Neural progenitor cell (in vitro differentiated cells): ENCODE measurements at regions not wholly inside any gene's neighbourhood (a gene's known extent, or its start where the extent isn't known, plus 50 kb on each side); places are given as distances from the start of the nearest gene placed in this dataset.

Experiments used
- DNase-seq: peaks from one replicate; pipeline ENCODE4 v3.0.0-alpha.2; 2016; ENCODE audit warnings: low spot score
- H2AFZ ChIP-seq: fragments of 200-600 bp; sonication (generic); replicated peaks from 2 replicates; pipeline ENCODE4 v1.6.1; 2016; ENCODE audit warnings: antibody characterized with exemption
- H3F3A ChIP-seq: fragments of 200-600 bp; sonication (generic); 2 replicates; pipeline ENCODE4 v1.6.1; 2016; ENCODE audit warnings: antibody characterized with exemption, low read depth
- H3K27ac ChIP-seq: fragments of 200-600 bp; sonication (generic); 2 replicates; pipeline ENCODE4 v1.5.1; 2016; ENCODE audit warnings: mild to moderate bottlenecking
- H3K27me3 ChIP-seq: fragments of 200-600 bp; sonication (generic); 2 replicates; pipeline ENCODE4 v1.6.1; 2016; ENCODE audit warnings: mild to moderate bottlenecking, moderate library complexity
- H3K36me3 ChIP-seq: fragments of 200-600 bp; sonication (generic); 2 replicates; pipeline ENCODE4 v1.5.1; 2016
- H3K4me1 ChIP-seq: fragments of 200-600 bp; sonication (generic); 2 replicates; pipeline ENCODE4 v1.6.1; 2016; ENCODE audit warnings: mixed run types
- H3K4me2 ChIP-seq: fragments of 200-600 bp; sonication (generic); 2 replicates; pipeline ENCODE4 v1.6.1; 2016
- H3K4me3 ChIP-seq: fragments of 200-600 bp; sonication (generic); 2 replicates; pipeline ENCODE4 v1.5.1; 2016
- H3K79me2 ChIP-seq: fragments of 200-600 bp; sonication (generic); 2 replicates; pipeline ENCODE4 v1.6.1; 2016; ENCODE audit warnings: low read depth
- H3K9ac ChIP-seq: fragments of 200-600 bp; sonication (generic); 2 replicates; pipeline ENCODE4 v1.6.1; 2016
- H3K9me3 ChIP-seq: fragments of 200-600 bp; sonication (generic); 2 replicates; pipeline ENCODE4 v1.5.1; 2016; ENCODE audit warnings: low read depth
- H4K20me1 ChIP-seq: fragments of 200-600 bp; sonication (generic); 2 replicates; pipeline ENCODE4 v1.6.1; 2016; ENCODE audit warnings: low read depth
- H3K27ac Mint-ChIP-seq: 3 replicates; pipeline ENCODE4 v1.8.0; 2021; ENCODE audit warnings: mixed read lengths
- H3K27me3 Mint-ChIP-seq: 2 replicates; pipeline ENCODE4 v1.8.0; 2022; ENCODE audit warnings: low read depth, mild to moderate bottlenecking, inconsistent platforms, moderate library complexity, mixed read lengths; ENCODE audit not compliant: insufficient read depth
- H3K36me3 Mint-ChIP-seq: 3 replicates; pipeline ENCODE4 v1.8.0; 2021; ENCODE audit warnings: mixed read lengths
- H3K4me1 Mint-ChIP-seq: 3 replicates; pipeline ENCODE4 v1.8.0; 2021; ENCODE audit warnings: mixed read lengths
- H3K4me3 Mint-ChIP-seq: 3 replicates; pipeline ENCODE4 v1.8.0; 2021; ENCODE audit warnings: mild to moderate bottlenecking, moderate library complexity, mixed read lengths
- H3K9me3 Mint-ChIP-seq: 3 replicates; pipeline ENCODE4 v1.8.0; 2020; ENCODE audit warnings: mixed read lengths
- CTCF ChIP-seq: fragments of 200-600 bp; sonication (generic); IDR thresholded peaks from 2 replicates; pipeline ENCODE4 v1.5.1; 2017; ENCODE audit warnings: antibody characterized with exemption, mild to moderate bottlenecking
- EZH2 ChIP-seq: fragments of 200-600 bp; sonication (generic); IDR thresholded peaks from 2 replicates; pipeline ENCODE4 v1.6.1; 2017; ENCODE audit warnings: antibody characterized with exemption, mild to moderate bottlenecking, moderate library complexity
- EZH2phosphoT487 ChIP-seq: fragments of 200-600 bp; sonication (generic); IDR thresholded peaks from 2 replicates; pipeline ENCODE4 v1.6.1; 2017; ENCODE audit warnings: antibody characterized with exemption

GRCh38 chr1:95572002-95572401 lies 338.0 kb downstream of the RWDD3 start:
- peaks cover 5% of the 10 kb centered on the region for H3K4me1 ChIP-seq
- no peaks in the 10 kb centered on the region for H3F3A ChIP-seq
- Mint-ChIP-seq H3K4me1 (no peaks in the 10 kb centered on the region), H3K9me3 (peaks cover 4% of the 10 kb centered on the region), H3K36me3 (no peaks in the 10 kb centered on the region), H3K4me3 (no peak overlapping the region), H3K27ac (no peak overlapping the region), H3K27me3 (no peaks in the 10 kb centered on the region)
- H3K79me2 ChIP-seq, result no peaks in the 10 kb centered on the region
- H3K4me3 ChIP-seq, result no peak overlapping the region
- no peak for DNase-seq
- H3K27me3 ChIP-seq, result no peaks in the 10 kb centered on the region
- no peak overlapping the region for H3K9ac ChIP-seq
- TF ChIP-seq CTCF (no peak), EZH2 (no peak), EZH2phosphoT487 (no peak)
- no peak overlapping the region for H3K27ac ChIP-seq
- H3K36me3 ChIP-seq, result no peaks in the 10 kb centered on the region
- H2AFZ ChIP-seq, result no peak overlapping the region
- no peak overlapping the region for H3K4me2 ChIP-seq
- H4K20me1 ChIP-seq, result no peaks in the 10 kb centered on the region
- no peaks in the 10 kb centered on the region for H3K9me3 ChIP-seq

GRCh38 chr1:95572962-95573361 lies 339.0 kb downstream of the RWDD3 start:
- no peak overlapping the region for H3K27ac ChIP-seq
- Mint-ChIP-seq H3K27ac (no peak overlapping the region), H3K36me3 (no peaks in the 10 kb centered on the region), H3K4me3 (no peak overlapping the region), H3K4me1 (no peaks in the 10 kb centered on the region), H3K27me3 (no peaks in the 10 kb centered on the region), H3K9me3 (peaks cover 4% of the 10 kb centered on the region)
- no peak overlapping the region for H3K9ac ChIP-seq
- H3K9me3 ChIP-seq, result no peaks in the 10 kb centered on the region
- no peak overlapping the region for H3K4me2 ChIP-seq
- H3K79me2 ChIP-seq, result no peaks in the 10 kb centered on the region
- no peak overlapping the region for H3K4me3 ChIP-seq
- H2AFZ ChIP-seq, result no peak overlapping the region
- no peak for DNase-seq
- H3K27me3 ChIP-seq, result no peaks in the 10 kb centered on the region
- no peaks in the 10 kb centered on the region for H3F3A ChIP-seq
- peaks cover 5% of the 10 kb centered on the region for H3K4me1 ChIP-seq
- H4K20me1 ChIP-seq, result no peaks in the 10 kb centered on the region
- no peaks in the 10 kb centered on the region for H3K36me3 ChIP-seq
- no peak for TF ChIP-seq EZH2
- no peak for TF ChIP-seq CTCF
- no peak for TF ChIP-seq EZH2phosphoT487

GRCh38 chr1:95575291-95575690 lies 341.3 kb downstream of the RWDD3 start:
- Histone ChIP-seq H3K9me3 (no peaks in the 10 kb centered on the region), H3K27me3 (no peaks in the 10 kb centered on the region), H3K4me2 (no peak overlapping the region), H2AFZ (no peak overlapping the region), H3K4me3 (no peak overlapping the region), H3K36me3 (no peaks in the 10 kb centered on the region), H3K9ac (no peak overlapping the region), H3K27ac (no peak overlapping the region), H3F3A (no peaks in the 10 kb centered on the region), H4K20me1 (no peaks in the 10 kb centered on the region), H3K4me1 (peaks cover 5% of the 10 kb centered on the region), H3K79me2 (no peaks in the 10 kb centered on the region)
- Mint-ChIP-seq H3K4me3 (no peak overlapping the region), H3K36me3 (no peaks in the 10 kb centered on the region), H3K27me3 (no peaks in the 10 kb centered on the region), H3K27ac (no peak overlapping the region), H3K4me1 (no peaks in the 10 kb centered on the region), H3K9me3 (peaks cover 4% of the 10 kb centered on the region)
- DNase-seq, result no peak
- TF ChIP-seq EZH2phosphoT487 (no peak), EZH2 (no peak)

- H3K27ac ChIP-seq, result no peak overlapping the region
- no peak overlapping the region for H3K9ac ChIP-seq
- no peaks in the 10 kb centered on the region for H3K9me3 ChIP-seq
- Mint-ChIP-seq H3K4me3 (no peak overlapping the region), H3K36me3 (no peaks in the 10 kb centered on the region), H3K4me1 (peaks cover 8% of the 10 kb centered on the region), H3K9me3 (peaks cover 4% of the 10 kb centered on the region), H3K27ac (no peak overlapping the region), H3K27me3 (no peaks in the 10 kb centered on the region)
- H3K4me2 ChIP-seq, result no peak overlapping the region
- H3K4me1 ChIP-seq, result peaks cover 27% of the 10 kb centered on the region
- no peaks in the 10 kb centered on the region for H3K27me3 ChIP-seq
- no peaks in the 10 kb centered on the region for H3K36me3 ChIP-seq
- H3K4me3 ChIP-seq, result no peak overlapping the region
- no peaks in the 10 kb centered on the region for H4K20me1 ChIP-seq
- no peak for DNase-seq
- H3K79me2 ChIP-seq, result no peaks in the 10 kb centered on the region
- no peak overlapping the region for H2AFZ ChIP-seq
- TF ChIP-seq EZH2phosphoT487 (no peak), CTCF (no peak), EZH2 (no peak)
- peaks cover 22% of the 10 kb centered on the region for H3F3A ChIP-seq
Observed at GRCh38 chr1:95578462-95578861, 344.5 kb downstream of the RWDD3 start.
